ENCODE measurements at regions not wholly inside any gene's neighbourhood (a gene's known extent, or its start where the extent isn't known, plus 50 kb on each side); places are given as distances from the start of the nearest gene placed in this dataset.

GRCh38 chr14:97731800-97732199, 934.6 kb downstream of the VRK1 start:
- TF ChIP-seq CTCF (conservative IDR thresholded peaks at IDR 0.05; ENCODE audit: low read depth, low read length) = no peak
- no peak for DNase-seq (ENCODE audit: low read depth)
- no peak overlapping the region for H3K4me3 ChIP-seq (ENCODE audit: low read depth, low read length)

- DNase-seq (ENCODE audit: low read depth) = no peak
- H3K4me3 ChIP-seq (ENCODE audit: low read depth, low read length) = no peak overlapping the region
- TF ChIP-seq CTCF (conservative IDR thresholded peaks at IDR 0.05; ENCODE audit: low read depth, low read length) = no peak
Measured at GRCh38 chr14:97747316-97747715, 950.1 kb downstream of the VRK1 start.

GRCh38 chr14:97748616-97749015, 951.4 kb downstream of the VRK1 start:
- no peak overlapping the region for H3K4me3 ChIP-seq (ENCODE audit: low read depth, low read length)
- DNase-seq (ENCODE audit: low read depth) = no peak
- TF ChIP-seq CTCF (conservative IDR thresholded peaks at IDR 0.05; ENCODE audit: low read depth, low read length) = no peak

GRCh38 chr14:97757491-97757890, 960.3 kb downstream of the VRK1 start:
- H3K4me3 ChIP-seq (ENCODE audit: low read depth, low read length) = no peak overlapping the region
- no peak for TF ChIP-seq CTCF (conservative IDR thresholded peaks at IDR 0.05; ENCODE audit: low read depth, low read length)
- DNase-seq (ENCODE audit: low read depth) = no peak

GRCh38 chr14:97760050-97760449, 962.9 kb downstream of the VRK1 start:
- DNase-seq (ENCODE audit: low read depth) = no peak
- H3K4me3 ChIP-seq (ENCODE audit: low read depth, low read length) = no peak overlapping the region
- TF ChIP-seq CTCF (conservative IDR thresholded peaks at IDR 0.05; ENCODE audit: low read depth, low read length) = no peak

- TF ChIP-seq CTCF (conservative IDR thresholded peaks at IDR 0.05; ENCODE audit: low read depth, low read length) = no peak
- no peak overlapping the region for H3K4me3 ChIP-seq (ENCODE audit: low read depth, low read length)
- no peak for DNase-seq (ENCODE audit: low read depth)
Measured at GRCh38 chr14:97762386-97762785, 965.2 kb downstream of the VRK1 start.

GRCh38 chr14:97771340-97772045, 974.3 kb downstream of the VRK1 start:
- no peak for DNase-seq (ENCODE audit: low read depth)
- TF ChIP-seq CTCF (conservative IDR thresholded peaks at IDR 0.05; ENCODE audit: low read depth, low read length) = no peak
- no peak overlapping the region for H3K4me3 ChIP-seq (ENCODE audit: low read depth, low read length)

Measured in epithelial cell of proximal tubule (primary cell).